Esophagus (tissue), 2 donors: ENCODE measurements at regions not wholly inside any gene's neighbourhood (a gene's known extent, or its start where the extent isn't known, plus 50 kb on each side); places are given as distances from the start of the nearest gene placed in this dataset.

Source experiments
- H3K27ac ChIP-seq, 2 donors: one replicate each; pipeline ENCODE4 v1.5.1; 2013; ENCODE audit warnings: low read depth in 2 of 2, mild to moderate bottlenecking in 2 of 2, inconsistent platforms in 1 of 2, low read length in 1 of 2, moderate library complexity in 1 of 2
- H3K27me3 ChIP-seq, 2 donors: one replicate each; pipeline ENCODE4 v1.6.1; 2013; ENCODE audit warnings: low read length in 2 of 2, control low read depth in 1 of 2, mild to moderate bottlenecking in 1 of 2; ENCODE audit not compliant: insufficient read depth in 2 of 2, control insufficient read depth in 1 of 2
- H3K36me3 ChIP-seq, 2 donors: one replicate each; pipeline ENCODE4 v1.6.1; 2013; ENCODE audit warnings: low read length in 1 of 2; ENCODE audit not compliant: control insufficient read depth in 2 of 2, insufficient read depth in 2 of 2
- H3K4me1 ChIP-seq, 2 donors: one replicate each; pipeline ENCODE4 v1.6.1; 2013; ENCODE audit warnings: low read length in 1 of 2; ENCODE audit not compliant: control insufficient read depth in 2 of 2, insufficient read depth in 2 of 2
- H3K4me3 ChIP-seq, 2 donors: one replicate each; pipeline ENCODE4 v1.5.1; 2013; ENCODE audit warnings: low read length in 2 of 2, mild to moderate bottlenecking in 2 of 2, low read depth in 1 of 2, moderate library complexity in 1 of 2
- H3K9me3 ChIP-seq, 2 donors: one replicate each; pipeline ENCODE4 v1.6.1; 2013; ENCODE audit warnings: mild to moderate bottlenecking in 2 of 2, low read depth in 1 of 2, low read length in 1 of 2, moderate library complexity in 1 of 2; ENCODE audit not compliant: control insufficient read depth in 2 of 2, insufficient read depth in 1 of 2
- WGBS, 2 donors: extraction: QIAGEN DNeasy Blood & Tissue Kit; methylation state at CpG; one replicate each; pipeline ENCODE4 v1.1.7; 2013; 5-methylcytosine and 5-hydroxymethylcytosine counted together
- donor health status: healthy with polysubstance abuse.
- donor health status: Bipolar disorder and iron deficiency.

DNA sequence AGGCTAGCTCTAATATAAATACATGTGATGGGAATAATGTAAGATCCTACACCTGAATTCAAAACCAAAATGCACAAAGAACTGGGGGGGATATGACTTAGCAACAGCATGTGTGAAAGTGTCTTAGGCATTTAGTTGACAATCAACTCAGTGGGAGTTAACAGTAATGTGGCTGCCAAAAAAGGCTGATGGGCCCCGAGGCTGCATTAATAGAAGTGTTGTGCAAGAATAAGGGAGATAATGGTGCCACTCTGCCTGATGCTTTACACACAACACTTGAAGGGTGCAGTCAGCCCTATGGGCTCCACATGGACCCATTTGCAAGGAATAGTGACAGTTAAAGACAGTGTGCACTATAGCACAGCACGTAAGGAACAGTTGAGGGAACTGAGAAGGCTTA, 649.4 kb upstream of the ZEB2 start:
- Histone ChIP-seq H3K27ac (no peak overlapping the region), H3K4me3 (no peak overlapping the region), H3K9me3 (no peaks in the 10 kb centered on the region), H3K36me3 (no peaks in the 10 kb centered on the region), H3K4me1 (no peaks in the 10 kb centered on the region), H3K27me3 (no peaks in the 10 kb centered on the region)
- 71 to 86% methylated on average over 2 of the region's 2 CpGs for WGBS, 2 donors

DNA sequence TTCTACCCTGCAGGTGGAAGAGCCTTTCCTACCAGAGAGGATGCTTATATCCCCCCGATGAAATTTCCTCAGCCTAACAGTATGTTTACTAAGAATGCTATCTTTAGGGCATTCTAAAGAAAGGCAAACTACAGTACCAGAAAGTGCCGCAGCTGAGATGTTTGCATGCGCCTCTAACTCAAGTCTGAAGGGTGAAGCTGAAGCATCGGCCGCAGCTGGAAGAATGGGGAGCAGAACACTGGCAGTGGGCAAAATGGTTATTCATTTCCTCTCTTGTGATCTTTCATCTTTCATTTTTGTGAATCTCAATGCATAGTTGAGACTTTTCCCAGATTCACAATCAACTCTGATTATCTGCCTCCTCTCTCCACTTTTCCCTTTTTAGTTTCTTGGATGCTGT, 648.2 kb upstream of the ZEB2 start:
- WGBS, 2 donors: 79% methylated on average over 5 of the region's 5 CpGs
- Histone ChIP-seq H3K4me3 (no peak overlapping the region), H3K27ac (no peak overlapping the region), H3K9me3 (no peaks in the 10 kb centered on the region), H3K4me1 (no peaks in the 10 kb centered on the region), H3K36me3 (no peaks in the 10 kb centered on the region), H3K27me3 (no peaks in the 10 kb centered on the region)

DNA sequence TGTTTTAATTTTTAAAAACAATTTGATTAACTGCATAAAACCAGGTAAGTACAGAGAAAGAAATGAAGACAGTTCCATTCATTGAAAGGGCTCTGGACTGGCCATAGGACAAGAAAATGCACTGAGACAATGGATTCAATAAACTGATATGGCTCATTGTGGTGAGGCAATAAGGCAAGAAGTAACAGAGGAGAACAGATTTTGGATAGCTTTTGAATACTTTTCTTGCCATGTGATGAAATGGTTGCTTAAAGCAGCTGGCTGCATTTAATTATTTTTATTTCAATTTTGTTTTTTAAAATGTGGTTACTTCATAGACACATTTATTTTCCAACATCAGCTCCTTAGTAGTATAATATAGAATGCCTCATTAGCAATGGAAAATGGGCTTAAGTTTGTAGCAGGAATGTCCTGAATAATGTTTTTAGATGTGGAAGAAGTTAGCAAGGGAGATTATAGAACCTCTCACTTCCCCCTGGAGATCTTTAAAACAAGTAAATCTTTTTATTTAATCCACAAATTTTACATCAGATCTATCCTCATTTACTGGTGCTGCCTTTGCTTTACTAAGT, 646.9 kb upstream of the ZEB2 start:
- no peaks in the 10 kb centered on the region for H3K36me3 ChIP-seq
- no peak overlapping the region for H3K27ac ChIP-seq
- H3K9me3 ChIP-seq: no peaks in the 10 kb centered on the region
- H3K4me3 ChIP-seq: no peak overlapping the region
- H3K4me1 ChIP-seq: no peaks in the 10 kb centered on the region
- no peaks in the 10 kb centered on the region for H3K27me3 ChIP-seq

DNA sequence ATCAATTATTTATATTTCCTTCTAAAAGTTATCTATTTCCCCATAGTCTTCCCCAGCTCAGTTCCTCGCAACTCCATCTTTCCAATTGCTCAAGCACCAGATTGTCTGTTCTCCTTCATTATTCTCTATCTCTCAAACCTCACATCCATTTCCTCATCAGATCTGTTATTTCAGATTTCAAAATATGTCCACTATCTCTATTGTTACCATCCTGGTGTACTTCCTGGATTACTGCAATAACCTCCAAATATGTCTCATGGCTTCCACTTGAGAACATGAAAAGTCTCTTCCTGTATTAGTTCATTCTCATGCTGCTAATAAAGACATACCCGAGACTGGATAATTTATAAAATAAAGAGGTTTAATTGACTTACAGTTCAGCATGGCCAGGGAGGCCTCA, 641.7 kb upstream of the ZEB2 start:
- Histone ChIP-seq H3K27me3 (no peaks in the 10 kb centered on the region), H3K4me3 (no peak overlapping the region), H3K4me1 (peaks cover 2% of the 10 kb centered on the region in 2 donors), H3K36me3 (no peaks in the 10 kb centered on the region), H3K27ac (no peak overlapping the region), H3K9me3 (no peaks in the 10 kb centered on the region)
- WGBS, 2 donors: 83 to 86% methylated on average over 2 of the region's 2 CpGs

DNA sequence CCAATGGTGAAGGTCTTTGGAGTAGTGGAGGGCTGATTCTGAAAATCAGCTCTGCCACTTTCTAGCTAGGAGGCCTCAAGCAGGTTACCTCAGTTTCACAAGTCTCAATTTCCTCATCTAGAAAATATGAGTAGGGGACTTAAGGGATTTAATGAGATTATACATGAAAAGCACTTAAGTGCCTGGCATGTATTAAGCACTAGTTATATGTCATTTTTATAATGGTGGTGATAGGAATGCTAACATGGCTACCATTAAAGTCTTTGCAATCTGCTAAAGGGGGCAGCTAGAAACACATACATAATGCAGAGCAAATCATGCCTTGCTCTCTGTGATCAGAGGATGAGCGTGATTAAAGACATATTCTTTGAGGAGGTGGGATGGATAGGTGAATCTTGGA, 640.9 kb upstream of the ZEB2 start:
- Histone ChIP-seq H3K27ac (no peak overlapping the region), H3K4me3 (no peak overlapping the region), H3K27me3 (no peaks in the 10 kb centered on the region), H3K36me3 (no peaks in the 10 kb centered on the region), H3K4me1 (peaks cover 2% of the 10 kb centered on the region in 2 donors), H3K9me3 (no peaks in the 10 kb centered on the region)
- WGBS, 2 donors: 91 to 96% methylated on average over 1 of the region's 1 CpG

DNA sequence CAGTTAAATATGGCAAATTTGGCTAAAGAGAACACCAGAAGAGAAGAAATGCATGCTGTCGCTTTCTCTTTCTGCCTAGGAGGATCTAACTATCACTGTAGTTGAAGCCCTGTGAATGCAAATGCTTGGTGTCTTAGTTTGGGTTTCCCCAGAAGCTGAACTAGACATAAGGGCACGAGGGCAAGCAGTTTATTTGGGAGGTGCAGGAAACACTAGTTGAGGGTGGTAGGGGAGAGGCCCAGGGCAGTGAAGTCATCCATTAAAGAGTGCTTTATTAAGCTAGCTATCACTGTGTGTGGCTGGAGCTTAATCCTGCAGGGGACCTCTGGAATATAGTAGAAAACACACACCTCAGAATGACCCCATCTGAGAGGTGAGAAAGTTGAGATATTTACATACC, 639.8 kb upstream of the ZEB2 start:
- no peak overlapping the region for H3K27ac ChIP-seq
- WGBS, 2 donors: 65 to 70% methylated on average over 2 of the region's 2 CpGs
- no peaks in the 10 kb centered on the region for H3K9me3 ChIP-seq
- peaks cover 2% of the 10 kb centered on the region in 2 donors for H3K4me1 ChIP-seq
- H3K36me3 ChIP-seq: no peaks in the 10 kb centered on the region
- H3K27me3 ChIP-seq: no peaks in the 10 kb centered on the region
- H3K4me3 ChIP-seq: no peak overlapping the region

DNA sequence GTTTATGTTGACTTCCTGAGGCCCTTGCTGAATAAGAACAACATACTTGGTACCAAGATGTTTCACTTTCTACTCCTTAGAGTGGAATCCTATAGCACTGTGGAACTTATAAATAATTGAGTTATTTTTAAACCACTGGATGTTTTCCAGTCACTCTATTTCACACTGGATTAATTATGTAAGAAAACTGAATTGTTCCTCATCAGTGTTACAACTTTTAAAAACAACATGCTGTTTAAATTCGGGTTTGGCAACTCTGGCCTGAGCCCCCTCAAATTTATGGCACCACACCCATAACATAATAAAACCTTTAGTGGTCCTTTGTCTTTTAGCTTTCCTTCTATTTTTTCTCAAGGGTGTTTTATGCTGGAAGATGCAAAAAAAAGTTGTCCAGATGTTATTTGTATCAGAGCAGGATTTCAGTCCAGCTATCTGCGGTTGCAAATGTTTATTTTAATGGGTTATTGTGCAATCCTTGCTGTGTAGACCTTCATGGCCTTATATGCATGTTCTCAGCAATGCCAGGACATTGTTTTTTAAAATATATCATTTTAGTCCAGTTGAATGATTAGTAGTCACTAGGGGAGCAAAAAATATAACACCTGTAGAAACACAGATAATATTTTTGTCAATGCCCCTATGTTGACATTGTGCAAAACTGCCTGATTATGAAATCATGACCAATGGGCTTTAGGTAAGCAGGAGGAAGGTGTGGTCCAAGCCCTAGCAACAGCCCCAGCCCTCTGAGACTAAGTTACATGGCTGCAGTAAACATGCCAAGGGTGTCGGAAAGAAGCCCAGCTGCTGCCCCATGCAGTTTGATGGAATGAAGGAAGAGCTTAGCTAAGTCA, 638.0 kb upstream of the ZEB2 start:
- no peak overlapping the region for H3K4me3 ChIP-seq
- H3K36me3 ChIP-seq: no peaks in the 10 kb centered on the region
- H3K27ac ChIP-seq: peak overlapping the region in 1 of 2 donors; percentile 20
- 31 to 33% methylated on average over 3 of the region's 3 CpGs for WGBS, 2 donors
- H3K9me3 ChIP-seq: no peaks in the 10 kb centered on the region
- H3K4me1 ChIP-seq: peaks cover 2% of the 10 kb centered on the region in 2 donors
- no peaks in the 10 kb centered on the region for H3K27me3 ChIP-seq

DNA sequence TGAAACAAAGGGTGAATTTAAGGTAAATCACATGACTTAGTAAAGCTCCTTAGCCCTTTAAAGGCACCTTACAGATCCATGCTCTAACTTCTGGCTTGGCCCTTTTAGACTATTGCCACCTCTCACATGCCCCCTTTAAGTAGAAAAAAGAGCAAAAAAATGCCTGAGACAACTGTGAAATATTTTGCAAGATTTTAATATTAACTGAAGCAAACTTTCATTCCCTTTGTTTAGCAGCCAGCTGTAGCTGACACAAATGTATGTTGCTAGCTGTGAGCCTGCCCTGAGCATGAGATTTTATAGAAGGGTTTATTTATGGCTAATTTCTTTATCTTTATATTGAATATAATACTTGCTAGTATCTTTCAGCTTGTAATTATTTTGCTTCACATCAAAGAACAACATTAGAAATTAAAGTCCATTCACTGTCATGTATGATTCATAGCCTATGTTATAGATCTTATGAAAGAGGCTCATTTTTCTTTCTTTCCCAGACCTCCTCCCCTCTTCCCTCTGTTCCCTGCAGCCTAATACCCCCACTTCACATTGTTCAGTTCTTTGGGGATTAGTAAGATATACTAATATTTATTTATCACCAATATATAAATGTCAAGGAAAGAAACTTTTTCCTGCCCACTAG, 637.2 kb upstream of the ZEB2 start:
- no peaks in the 10 kb centered on the region for H3K9me3 ChIP-seq
- peaks cover 2% of the 10 kb centered on the region in 2 donors for H3K4me1 ChIP-seq
- no peaks in the 10 kb centered on the region for H3K27me3 ChIP-seq
- H3K36me3 ChIP-seq: no peaks in the 10 kb centered on the region
- no peak overlapping the region for H3K4me3 ChIP-seq
- no peak overlapping the region for H3K27ac ChIP-seq

DNA sequence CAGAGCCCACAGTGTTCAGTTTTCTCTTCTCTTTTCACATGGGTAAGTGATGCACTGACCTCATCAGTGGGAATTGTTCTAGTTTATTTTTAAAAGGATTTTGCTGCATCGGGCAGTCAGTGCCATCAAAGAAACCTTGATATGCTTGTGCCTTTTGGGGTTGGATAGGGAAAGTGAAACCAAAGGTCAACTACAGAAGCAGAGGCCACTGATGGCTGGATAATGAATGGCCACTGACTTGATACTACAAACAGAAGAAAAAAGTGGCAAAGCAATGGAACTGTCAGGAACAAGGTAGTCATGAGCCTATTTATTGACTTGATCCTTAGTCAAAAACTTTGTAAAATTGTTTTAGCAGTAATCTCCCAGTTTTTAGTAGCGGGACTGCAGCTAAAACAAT, 636.3 kb upstream of the ZEB2 start:
- Histone ChIP-seq H3K4me1 (peaks cover 2% of the 10 kb centered on the region in 2 donors), H3K27me3 (no peaks in the 10 kb centered on the region), H3K4me3 (no peak overlapping the region), H3K36me3 (no peaks in the 10 kb centered on the region), H3K27ac (no peak overlapping the region), H3K9me3 (no peaks in the 10 kb centered on the region)
- WGBS, 2 donors: 75 to 83% methylated on average over 2 of the region's 2 CpGs
